ENCODE measurements at regions not wholly inside any gene's neighbourhood (a gene's known extent, or its start where the extent isn't known, plus 50 kb on each side); places are given as distances from the start of the nearest gene placed in this dataset.

DNA sequence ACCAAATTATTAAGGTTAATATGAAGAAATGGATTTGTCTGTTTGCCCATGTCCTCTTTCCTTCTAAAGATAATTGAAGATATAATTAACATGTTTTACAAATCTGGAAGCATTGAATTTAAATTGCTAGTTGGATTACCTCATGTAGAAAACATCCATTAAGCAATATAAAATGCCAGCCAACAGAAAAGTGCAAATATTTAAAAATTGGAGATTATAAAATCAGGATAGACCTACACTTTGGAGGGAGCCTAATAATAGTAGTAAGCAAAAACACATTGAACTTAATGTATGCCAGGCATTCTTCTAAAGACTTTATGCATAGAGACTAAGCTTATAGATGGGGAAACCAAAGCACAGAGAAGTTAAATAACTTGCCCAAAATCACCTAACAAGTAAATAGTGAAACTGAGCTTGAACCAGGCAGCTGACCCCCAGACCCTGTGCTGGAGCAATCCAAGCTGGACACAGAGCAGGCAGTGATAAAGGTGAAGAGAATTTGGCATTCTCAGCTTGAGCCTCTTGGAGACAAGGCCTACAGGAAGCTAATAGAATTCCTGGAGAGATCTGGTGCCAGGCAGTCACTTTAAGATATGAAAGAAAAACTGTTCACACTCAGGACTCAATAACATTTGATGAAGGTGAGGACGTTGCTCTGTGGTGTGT lies 119.8 kb downstream of the ASCL1 start:
- H3F3A ChIP-seq (ENCODE audit: insufficient read depth, low read length), result no peaks in the 10 kb centered on the region
- no peaks in the 10 kb centered on the region for H3K36me3 ChIP-seq (replicated peaks; ENCODE audit: insufficient read depth, low read length)
- H4K20me1 ChIP-seq (ENCODE audit: insufficient read depth, low read length), result no peaks in the 10 kb centered on the region
- H3K9me2 ChIP-seq (replicated peaks; ENCODE audit: insufficient read depth, low read length), result no peaks in the 10 kb centered on the region
- no peak overlapping the region for H3K9ac ChIP-seq (ENCODE audit: low read length)
- no peaks in the 10 kb centered on the region for H3K27me3 ChIP-seq (replicated peaks; ENCODE audit: insufficient read depth, low read length)
- no peaks in the 10 kb centered on the region for H3K9me3 ChIP-seq (replicated peaks; ENCODE audit: insufficient read depth, low read length)
- no peak for DNase-seq
- no peak overlapping the region for H3K4me2 ChIP-seq (ENCODE audit: low read depth, low read length)
- TF ChIP-seq, protein P1, sequence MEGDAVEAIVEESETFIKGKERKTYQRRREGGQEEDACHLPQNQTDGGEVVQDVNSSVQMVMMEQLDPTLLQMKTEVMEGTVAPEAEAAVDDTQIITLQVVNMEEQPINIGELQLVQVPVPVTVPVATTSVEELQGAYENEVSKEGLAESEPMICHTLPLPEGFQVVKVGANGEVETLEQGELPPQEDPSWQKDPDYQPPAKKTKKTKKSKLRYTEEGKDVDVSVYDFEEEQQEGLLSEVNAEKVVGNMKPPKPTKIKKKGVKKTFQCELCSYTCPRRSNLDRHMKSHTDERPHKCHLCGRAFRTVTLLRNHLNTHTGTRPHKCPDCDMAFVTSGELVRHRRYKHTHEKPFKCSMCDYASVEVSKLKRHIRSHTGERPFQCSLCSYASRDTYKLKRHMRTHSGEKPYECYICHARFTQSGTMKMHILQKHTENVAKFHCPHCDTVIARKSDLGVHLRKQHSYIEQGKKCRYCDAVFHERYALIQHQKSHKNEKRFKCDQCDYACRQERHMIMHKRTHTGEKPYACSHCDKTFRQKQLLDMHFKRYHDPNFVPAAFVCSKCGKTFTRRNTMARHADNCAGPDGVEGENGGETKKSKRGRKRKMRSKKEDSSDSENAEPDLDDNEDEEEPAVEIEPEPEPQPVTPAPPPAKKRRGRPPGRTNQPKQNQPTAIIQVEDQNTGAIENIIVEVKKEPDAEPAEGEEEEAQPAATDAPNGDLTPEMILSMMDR (IDR thresholded peaks at IDR 0.05; ENCODE audit: low read length), result no peak
- TF ChIP-seq EZH2phosphoT487 (IDR thresholded peaks at IDR 0.05; ENCODE audit: low read length), result no peak
- no peak for TF ChIP-seq EZH2 (optimal IDR thresholded peaks at IDR 0.05; ENCODE audit: low read depth, low read length)
- no peaks in the 10 kb centered on the region for H3K4me1 ChIP-seq (ENCODE audit: low read length)
- no peaks in the 10 kb centered on the region for H3K79me2 ChIP-seq (ENCODE audit: low read length)
- H2AFZ ChIP-seq (ENCODE audit: low read length), result no peak overlapping the region
- H3K4me3 ChIP-seq (ENCODE audit: low read length), result no peak overlapping the region
- no peak overlapping the region for H3K27ac ChIP-seq (ENCODE audit: low read length)

DNA sequence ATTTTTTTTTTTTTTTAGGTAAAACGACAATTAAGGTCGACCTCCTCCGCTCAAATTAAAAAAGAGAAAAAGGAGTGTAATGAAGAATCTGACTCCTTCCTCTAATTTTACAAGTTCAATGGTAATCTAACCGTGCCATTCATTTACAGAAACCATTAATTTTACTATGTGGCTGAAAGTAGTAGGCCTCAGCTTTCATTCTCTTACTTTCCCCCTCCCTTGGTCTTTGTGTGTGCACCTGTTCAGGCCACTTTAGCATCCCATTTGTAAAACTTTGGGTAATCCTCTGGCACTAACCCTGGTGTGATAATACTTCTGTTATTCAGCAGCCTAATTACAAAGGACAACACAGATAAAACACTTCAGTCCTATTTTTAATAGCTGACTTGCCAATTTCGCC lies 128.1 kb downstream of the ASCL1 start:
- H4K20me1 ChIP-seq (ENCODE audit: insufficient read depth, low read length), result no peaks in the 10 kb centered on the region
- no peaks in the 10 kb centered on the region for H3K9me3 ChIP-seq (replicated peaks; ENCODE audit: insufficient read depth, low read length)
- no peak overlapping the region for H3K4me3 ChIP-seq (ENCODE audit: low read length)
- H3K36me3 ChIP-seq (replicated peaks; ENCODE audit: insufficient read depth, low read length), result no peaks in the 10 kb centered on the region
- H2AFZ ChIP-seq (ENCODE audit: low read length), result no peak overlapping the region
- H3K79me2 ChIP-seq (ENCODE audit: low read length), result no peaks in the 10 kb centered on the region
- TF ChIP-seq, protein P1 (IDR thresholded peaks at IDR 0.05; ENCODE audit: low read length), result no peak
- TF ChIP-seq EZH2phosphoT487 (IDR thresholded peaks at IDR 0.05; ENCODE audit: low read length), result no peak
- no peak for TF ChIP-seq EZH2 (optimal IDR thresholded peaks at IDR 0.05; ENCODE audit: low read depth, low read length)
- peak; percentile 32 for DNase-seq
- no peaks in the 10 kb centered on the region for H3K9me2 ChIP-seq (replicated peaks; ENCODE audit: insufficient read depth, low read length)
- H3K27ac ChIP-seq (ENCODE audit: low read length), result no peak overlapping the region
- H3F3A ChIP-seq (ENCODE audit: insufficient read depth, low read length), result no peaks in the 10 kb centered on the region
- H3K9ac ChIP-seq (ENCODE audit: low read length), result no peak overlapping the region
- H3K27me3 ChIP-seq (replicated peaks; ENCODE audit: insufficient read depth, low read length), result no peaks in the 10 kb centered on the region
- no peaks in the 10 kb centered on the region for H3K4me1 ChIP-seq (ENCODE audit: low read length)
- H3K4me2 ChIP-seq (ENCODE audit: low read depth, low read length), result no peak overlapping the region

DNA sequence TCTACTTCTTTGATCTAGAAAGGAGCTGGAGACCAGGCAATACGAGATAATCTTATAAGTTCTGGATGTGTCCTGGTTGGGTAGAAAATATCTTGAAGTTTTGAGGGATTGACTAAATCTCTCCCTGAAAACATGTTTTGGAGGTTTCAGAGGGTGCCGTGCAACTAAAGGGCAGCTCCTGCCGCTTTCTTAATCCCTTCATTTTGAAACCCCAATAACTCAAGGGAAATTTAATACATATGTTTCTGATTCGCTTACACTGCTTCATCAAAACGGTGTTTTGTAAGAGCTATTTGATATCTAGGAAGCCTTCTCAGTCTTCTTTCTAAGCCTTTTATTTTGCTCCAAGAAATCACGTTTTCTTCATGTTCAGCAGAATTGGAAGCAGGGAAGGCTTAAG lies 129.0 kb downstream of the ASCL1 start:
- no peak overlapping the region for H3K4me3 ChIP-seq (ENCODE audit: low read length)

More for the DNA sequence above, 129.0 kb downstream of the ASCL1 start:
- Histone ChIP-seq H3K27ac (ENCODE audit: low read length) (no peak overlapping the region), H3K4me1 (ENCODE audit: low read length) (no peaks in the 10 kb centered on the region), H3K79me2 (ENCODE audit: low read length) (no peaks in the 10 kb centered on the region), H3K27me3 (replicated peaks; ENCODE audit: insufficient read depth, low read length) (no peaks in the 10 kb centered on the region), H3K9me2 (replicated peaks; ENCODE audit: insufficient read depth, low read length) (no peaks in the 10 kb centered on the region), H3K36me3 (replicated peaks; ENCODE audit: insufficient read depth, low read length) (no peaks in the 10 kb centered on the region), H3K9ac (ENCODE audit: low read length) (no peak overlapping the region), H3K4me2 (ENCODE audit: low read depth, low read length) (no peak overlapping the region), H2AFZ (ENCODE audit: low read length) (no peak overlapping the region), H4K20me1 (ENCODE audit: insufficient read depth, low read length) (no peaks in the 10 kb centered on the region), H3F3A (ENCODE audit: insufficient read depth, low read length) (no peaks in the 10 kb centered on the region), H3K9me3 (replicated peaks; ENCODE audit: insufficient read depth, low read length) (no peaks in the 10 kb centered on the region)
- DNase-seq, result no peak
- TF ChIP-seq EZH2 (optimal IDR thresholded peaks at IDR 0.05; ENCODE audit: low read depth, low read length) (no peak), EZH2phosphoT487 (IDR thresholded peaks at IDR 0.05; ENCODE audit: low read length) (no peak)
- TF ChIP-seq, protein P1 (IDR thresholded peaks at IDR 0.05; ENCODE audit: low read length), result no peak

Measured in MM.1S (cell line).